SK-N-SH treated with all-trans-retinoic acid at 6 μM for 48 hours (cell line): ENCODE measurements at regions not wholly inside any gene's neighbourhood (a gene's known extent, or its start where the extent isn't known, plus 50 kb on each side); places are given as distances from the start of the nearest gene placed in this dataset.

Source experiments
- BACH2 ChIP-seq: fragments of 250-450 bp; sonication (Bioruptor Pico); IDR thresholded peaks from 2 replicates; pipeline ENCODE4 v1.9.0; 2021; ENCODE audit warnings: mild to moderate bottlenecking, borderline replicate concordance
- ISL1 ChIP-seq: fragments of 250-450 bp; sonication (Bioruptor Pico); IDR thresholded peaks from 2 replicates; pipeline ENCODE4 v2.1.2; 2022; ENCODE audit warnings: mild to moderate bottlenecking, moderate library complexity
- RARB ChIP-seq: fragments of 250-450 bp; sonication (Bioruptor Pico); IDR thresholded peaks from 2 replicates; pipeline ENCODE4 v1.8.0; 2021; ENCODE audit warnings: mild to moderate bottlenecking, moderate library complexity
- ZC3H10 ChIP-seq: fragments of 250-450 bp; sonication (Bioruptor Pico); IDR thresholded peaks from 2 replicates; pipeline ENCODE4 v1.5.1; 2021; ENCODE audit warnings: mild to moderate bottlenecking, moderate library complexity
- ZFP3 ChIP-seq: fragments of 250-450 bp; sonication (Bioruptor Pico); IDR thresholded peaks from 2 replicates; pipeline ENCODE4 v1.5.0; 2020; ENCODE audit warnings: mild to moderate bottlenecking, moderate library complexity
- ZNF70 ChIP-seq: fragments of 450-650 bp; formaldehyde crosslinking; IDR thresholded peaks from 2 replicates; pipeline ENCODE4 v1.5.0; 2020; ENCODE audit warnings: mild to moderate bottlenecking, moderate library complexity
- TF ChIP-seq, protein P1 (sequence below): fragments of 250-450 bp; sonication (Bioruptor Pico); IDR thresholded peaks from 2 replicates; pipeline ENCODE4 v1.8.0; 2020; ENCODE audit warnings: mild to moderate bottlenecking, moderate library complexity, borderline replicate concordance

DNA sequence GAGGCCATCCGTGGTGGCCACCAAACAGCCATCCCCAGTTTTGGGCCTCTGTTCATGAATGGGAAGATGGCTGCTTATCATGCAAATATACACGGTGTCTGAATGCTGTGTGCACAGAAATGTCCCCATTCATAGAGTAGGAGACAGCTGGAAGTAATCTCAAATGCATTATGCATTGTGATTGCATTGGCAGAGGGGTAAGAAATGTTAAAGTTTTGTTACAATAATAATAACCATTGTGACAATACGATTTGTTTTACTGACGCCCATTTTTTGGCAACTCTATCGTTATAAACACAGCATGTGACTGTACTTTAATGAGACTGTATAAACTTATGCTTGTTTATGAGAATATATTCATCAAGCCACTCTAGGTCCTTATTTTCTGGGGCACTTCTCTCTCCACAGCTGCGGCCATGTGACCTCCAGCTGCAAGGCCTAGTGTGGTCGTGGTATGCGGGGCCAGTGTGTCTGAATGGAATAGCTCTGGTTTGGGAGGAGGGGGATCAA is 474.3 kb downstream of the VRK1 start:
- TF ChIP-seq ZC3H10 (CRISPR knock-in tag) (no peak), ZNF70 (no peak), RARB (CRISPR knock-in tag) (no peak), ZFP3 (CRISPR knock-in tag) (no peak), BACH2 (CRISPR knock-in tag) (no peak), ISL1 (no peak)
- TF ChIP-seq, protein P1, sequence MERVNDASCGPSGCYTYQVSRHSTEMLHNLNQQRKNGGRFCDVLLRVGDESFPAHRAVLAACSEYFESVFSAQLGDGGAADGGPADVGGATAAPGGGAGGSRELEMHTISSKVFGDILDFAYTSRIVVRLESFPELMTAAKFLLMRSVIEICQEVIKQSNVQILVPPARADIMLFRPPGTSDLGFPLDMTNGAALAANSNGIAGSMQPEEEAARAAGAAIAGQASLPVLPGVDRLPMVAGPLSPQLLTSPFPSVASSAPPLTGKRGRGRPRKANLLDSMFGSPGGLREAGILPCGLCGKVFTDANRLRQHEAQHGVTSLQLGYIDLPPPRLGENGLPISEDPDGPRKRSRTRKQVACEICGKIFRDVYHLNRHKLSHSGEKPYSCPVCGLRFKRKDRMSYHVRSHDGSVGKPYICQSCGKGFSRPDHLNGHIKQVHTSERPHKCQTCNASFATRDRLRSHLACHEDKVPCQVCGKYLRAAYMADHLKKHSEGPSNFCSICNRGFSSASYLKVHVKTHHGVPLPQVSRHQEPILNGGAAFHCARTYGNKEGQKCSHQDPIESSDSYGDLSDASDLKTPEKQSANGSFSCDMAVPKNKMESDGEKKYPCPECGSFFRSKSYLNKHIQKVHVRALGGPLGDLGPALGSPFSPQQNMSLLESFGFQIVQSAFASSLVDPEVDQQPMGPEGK = no peak
